CD4-positive, alpha-beta T cell treated with Interleukin-12 subunit alpha and Interleukin-12 subunit beta, for 1 hour (primary cell): ENCODE measurements at regions not wholly inside any gene's neighbourhood (a gene's known extent, or its start where the extent isn't known, plus 50 kb on each side); places are given as distances from the start of the nearest gene placed in this dataset.

Source experiments
- DNase-seq: peaks from one replicate; pipeline ENCODE4 v3.0.0-alpha.2; 2020

DNA sequence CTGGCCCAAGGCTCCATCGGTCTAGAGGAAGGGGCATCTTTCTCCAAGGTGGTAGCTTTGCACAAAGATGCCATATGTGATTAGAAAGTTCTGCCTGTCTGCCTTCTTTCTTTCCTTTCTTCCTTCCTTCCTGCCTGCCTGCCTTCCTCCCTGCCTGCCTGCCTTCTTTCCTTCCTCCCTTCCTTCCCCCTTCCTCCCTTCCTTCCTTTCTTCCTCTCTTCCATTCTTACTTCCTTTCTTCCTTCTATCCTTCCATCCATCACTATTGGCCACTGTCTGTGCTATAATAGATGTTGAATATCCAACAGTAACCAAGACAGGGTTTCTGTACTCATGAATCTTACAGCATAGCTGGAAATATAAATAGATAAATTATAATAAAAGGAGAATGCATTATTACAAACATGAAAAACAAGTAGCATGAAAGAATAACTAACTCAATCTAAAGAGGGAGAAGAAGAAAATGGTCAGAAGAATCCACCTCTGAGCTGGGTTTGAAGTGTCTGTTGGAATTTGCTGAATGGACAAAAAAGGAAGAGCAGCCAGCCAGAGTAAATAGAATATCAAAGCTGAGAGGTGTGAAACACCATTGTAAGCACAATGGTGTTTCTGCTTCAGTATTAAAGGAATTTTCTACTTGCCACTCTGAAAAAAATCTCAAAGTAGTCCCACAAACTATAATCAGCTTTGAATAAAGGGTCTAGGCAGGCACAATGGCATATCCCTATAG is 250.6 kb upstream of the NR5A2 start:
- DNase-seq, result no peak

DNA sequence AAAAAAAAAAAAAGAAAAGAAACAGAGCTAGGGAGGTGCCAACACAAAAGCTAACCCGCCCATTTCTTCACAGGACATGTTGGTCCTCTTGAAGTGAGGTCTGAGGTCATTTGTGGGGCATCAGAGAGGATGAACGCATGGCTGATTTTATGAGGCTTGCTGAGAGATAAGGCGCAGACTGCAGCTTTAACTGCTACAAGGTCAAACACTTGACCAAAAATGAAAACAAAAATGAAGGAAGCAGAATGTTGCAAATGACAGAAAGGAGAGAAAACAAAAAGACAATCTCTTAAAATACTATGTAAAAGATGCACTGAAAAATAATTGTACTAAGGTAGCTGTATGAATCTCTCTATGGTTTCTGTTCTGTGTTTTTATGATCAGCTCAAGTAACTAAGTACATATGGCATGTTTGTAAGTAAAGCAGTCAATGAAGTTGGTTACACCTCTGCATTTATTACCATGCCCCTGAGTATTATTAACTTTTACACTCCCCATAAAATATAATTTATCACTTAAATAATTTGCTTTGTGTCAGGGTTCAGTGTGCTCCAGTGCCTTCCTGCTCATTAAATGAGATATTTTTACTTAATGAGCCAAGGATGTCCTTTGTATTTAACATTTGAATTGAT is 249.1 kb upstream of the NR5A2 start:
- no peak for DNase-seq

DNA sequence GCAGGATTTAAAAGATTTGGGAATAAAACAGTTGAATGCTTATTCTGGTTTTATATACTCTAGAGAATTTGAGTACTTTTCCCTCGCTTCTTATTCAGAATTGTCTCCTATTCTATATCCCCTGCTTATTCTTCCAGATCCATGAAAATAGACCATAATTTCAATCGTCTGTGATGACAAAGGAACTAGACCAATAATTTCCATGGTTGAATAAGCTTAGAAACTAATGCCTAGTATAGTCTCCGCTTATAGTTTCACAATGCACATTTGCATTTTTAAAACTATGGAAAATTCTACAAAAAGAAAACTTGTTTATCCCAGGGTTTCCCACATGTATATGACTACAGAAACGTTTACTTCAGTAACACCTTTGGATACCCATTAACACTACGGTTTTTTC is 247.4 kb upstream of the NR5A2 start:
- no peak for DNase-seq

DNA sequence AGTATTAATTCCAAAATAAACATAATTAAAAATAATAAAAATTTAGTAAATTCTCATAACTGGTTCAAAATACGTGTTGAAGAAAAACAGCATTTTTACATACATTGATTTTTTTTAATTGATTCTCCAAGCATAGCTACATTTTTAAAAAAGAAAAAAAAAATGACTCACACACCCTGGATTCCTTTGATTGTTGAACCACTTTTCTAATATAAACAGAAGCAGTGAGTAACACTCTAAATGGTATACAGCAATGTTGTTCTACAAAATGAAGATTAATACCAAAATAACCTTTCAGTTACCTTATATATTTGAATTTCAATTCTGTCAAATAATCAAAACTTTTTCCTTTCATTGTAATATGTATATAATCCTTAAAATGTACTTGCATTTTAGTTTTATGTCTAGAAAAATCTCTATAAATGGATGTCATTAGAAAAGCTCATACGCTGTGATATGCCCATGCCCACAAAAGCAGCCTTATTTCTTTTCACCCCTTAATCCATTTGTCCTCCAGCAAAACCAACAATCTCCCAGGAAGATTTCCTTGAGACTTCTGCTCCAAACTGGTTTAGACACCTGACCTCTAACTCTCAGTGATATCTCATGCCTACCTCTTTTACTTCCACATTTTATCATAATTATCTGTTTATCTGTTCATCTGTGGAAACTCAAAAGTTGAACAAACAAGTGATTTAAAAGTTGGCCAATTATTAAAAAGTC is 246.4 kb upstream of the NR5A2 start:
- no peak for DNase-seq

- no peak for DNase-seq
These were observed 243.2 kb upstream of the NR5A2 start for GRCh38 chr1:199784138-199784895.

DNA sequence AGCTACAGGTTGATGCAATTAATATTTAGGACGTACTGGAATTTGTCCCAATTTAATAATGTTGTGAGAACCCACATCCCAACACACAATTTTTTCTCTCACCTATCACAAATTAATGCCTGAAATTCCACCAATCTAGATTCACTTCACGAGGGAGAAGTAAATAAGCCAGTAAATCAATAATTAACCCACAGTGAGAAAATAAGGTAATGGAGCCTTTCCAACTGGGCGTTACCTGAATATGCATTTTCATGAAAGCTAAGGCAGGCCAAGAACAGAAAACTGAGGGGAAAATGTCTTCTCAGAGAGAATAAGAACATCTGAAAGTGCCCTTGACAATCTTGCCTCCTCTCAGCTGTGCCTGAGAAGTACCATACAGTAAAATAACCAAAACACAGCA is 240.8 kb upstream of the NR5A2 start:
- DNase-seq, result no peak

- DNase-seq, result no peak
These were observed 238.4 kb upstream of the NR5A2 start for GRCh38 chr1:199789141-199789540.

DNA sequence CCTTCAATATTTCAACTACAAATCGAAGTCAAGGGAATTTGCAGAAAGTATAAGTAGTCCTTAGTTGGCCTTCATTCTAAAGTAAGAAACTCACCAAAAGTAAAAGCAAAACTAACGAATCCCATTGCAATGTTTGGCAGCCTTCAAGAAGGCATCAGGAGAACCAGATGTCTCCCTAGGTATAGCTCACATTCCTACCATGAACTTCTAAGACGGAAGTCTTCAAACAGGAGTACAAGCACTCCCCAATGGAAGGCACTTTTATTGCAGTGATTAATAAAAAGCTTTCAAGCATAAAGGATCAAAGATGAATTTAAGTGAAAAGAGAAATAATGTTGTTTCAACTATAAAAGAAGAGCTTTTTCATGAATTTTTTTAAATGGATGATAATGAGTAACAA is 236.0 kb upstream of the NR5A2 start:
- DNase-seq, result no peak

DNA sequence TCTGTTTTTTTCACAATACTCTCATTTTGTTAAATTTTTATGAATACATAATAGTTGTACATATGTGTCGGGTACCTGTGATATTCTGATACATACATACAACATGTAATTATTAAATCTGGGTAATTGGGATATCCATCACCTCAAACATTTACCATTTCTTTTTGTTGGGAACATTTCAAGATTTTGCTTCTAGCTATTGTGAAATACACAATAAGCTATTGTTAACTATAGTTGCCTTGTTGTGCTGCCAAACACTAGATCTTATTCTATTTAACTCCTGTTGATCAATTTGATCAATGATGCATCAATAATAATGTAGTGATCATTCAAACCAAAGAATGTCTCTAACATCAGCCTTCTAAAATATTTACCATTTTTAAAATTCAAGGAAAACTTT is 234.6 kb upstream of the NR5A2 start:
- DNase-seq, result no peak

- no peak for DNase-seq
These were observed 233.2 kb upstream of the NR5A2 start for GRCh38 chr1:199794105-199794863.

GRCh38 chr1:199799116-199799515 is 228.4 kb upstream of the NR5A2 start:
- no peak for DNase-seq

DNA sequence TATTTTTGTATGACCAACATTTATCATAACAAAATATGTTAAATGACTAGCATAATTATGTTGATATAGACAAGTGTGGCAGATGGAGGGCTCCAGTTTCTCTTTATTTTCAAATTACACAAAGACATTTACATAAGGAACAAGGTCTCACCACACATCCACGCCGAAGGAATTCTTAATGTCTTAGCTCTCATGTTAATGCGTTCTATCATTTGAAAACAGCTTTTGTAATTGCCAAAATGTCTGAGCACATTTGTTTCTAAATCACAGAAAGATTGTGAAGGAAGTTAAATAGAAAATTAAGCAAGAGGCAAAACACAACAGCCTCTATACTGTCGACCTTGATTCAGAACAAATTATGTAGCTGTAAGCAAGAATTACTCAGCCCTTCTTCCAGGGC is 223.0 kb upstream of the NR5A2 start:
- DNase-seq, result no peak

DNA sequence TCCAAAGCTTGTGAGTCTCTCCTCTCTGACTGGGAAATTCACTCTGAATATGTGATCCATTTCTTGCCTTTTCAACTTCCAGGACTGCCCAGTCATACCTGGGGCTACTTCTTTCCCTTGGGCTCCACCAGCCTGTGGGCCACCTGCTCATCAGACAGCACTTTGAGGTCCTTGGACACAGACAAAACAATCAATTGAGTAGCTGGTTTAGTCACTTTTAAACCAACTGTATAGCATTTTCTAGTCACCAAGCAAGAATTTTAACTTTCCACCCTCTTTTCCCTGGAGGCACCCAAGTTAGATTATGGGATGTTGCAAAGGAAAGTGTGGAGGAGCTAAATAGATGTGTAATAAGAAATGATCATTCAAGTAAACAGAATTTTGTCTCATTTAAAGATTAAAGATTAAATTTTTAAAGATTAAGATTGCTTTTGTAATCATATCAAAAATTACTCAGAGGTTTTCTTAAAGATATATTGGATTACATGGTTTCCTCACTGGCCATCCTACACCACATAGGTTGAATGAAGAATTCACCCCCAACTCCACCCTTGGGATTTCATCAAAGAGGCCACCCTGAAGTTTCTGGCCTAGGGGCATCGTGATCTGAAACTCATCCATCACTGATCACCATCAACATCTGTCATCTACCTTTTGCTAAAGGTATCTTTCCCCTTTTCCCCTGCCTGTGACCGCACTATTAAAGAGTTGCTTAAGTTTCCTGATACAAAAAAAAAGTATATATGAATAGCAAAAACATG is 219.2 kb upstream of the NR5A2 start:
- no peak for DNase-seq

DNA sequence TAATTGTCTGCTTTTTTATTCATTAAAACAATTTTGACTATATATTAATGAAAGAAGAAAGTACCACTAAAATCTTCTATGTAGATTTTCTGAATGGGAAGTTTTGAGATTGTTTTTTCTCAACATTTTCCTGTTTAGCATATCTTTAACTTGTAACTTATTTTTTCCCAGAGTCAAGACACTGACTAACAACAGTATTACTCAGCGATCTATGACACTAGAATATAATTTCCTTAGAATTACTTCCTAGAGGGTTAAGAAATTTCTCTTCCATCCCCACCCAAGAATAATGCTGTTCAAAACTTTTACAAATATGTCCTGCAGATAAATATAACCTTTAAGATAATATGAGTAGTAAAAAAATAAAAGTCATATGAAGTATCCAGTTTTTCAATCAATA is 218.2 kb upstream of the NR5A2 start:
- DNase-seq, result no peak

GRCh38 chr1:199811163-199811562 is 216.3 kb upstream of the NR5A2 start:
- no peak for DNase-seq

DNA sequence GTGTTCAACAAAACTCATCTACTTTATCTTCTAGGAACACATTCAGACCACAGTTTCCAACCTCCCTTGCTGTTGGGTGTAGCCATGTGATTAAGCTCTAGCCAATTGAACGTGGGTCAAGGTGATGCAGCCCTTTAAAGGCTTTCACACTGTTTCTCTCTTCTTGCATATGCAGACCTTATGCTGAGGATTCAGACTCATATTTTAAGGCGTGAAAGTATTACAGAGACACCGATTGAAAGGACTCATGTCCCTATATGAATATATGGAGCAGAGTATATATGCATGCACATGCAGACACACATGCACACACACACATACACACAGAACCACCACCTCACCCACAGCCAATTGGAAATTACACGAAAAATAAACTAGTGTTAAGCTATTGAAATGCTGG is 214.3 kb upstream of the NR5A2 start:
- DNase-seq, result no peak

DNA sequence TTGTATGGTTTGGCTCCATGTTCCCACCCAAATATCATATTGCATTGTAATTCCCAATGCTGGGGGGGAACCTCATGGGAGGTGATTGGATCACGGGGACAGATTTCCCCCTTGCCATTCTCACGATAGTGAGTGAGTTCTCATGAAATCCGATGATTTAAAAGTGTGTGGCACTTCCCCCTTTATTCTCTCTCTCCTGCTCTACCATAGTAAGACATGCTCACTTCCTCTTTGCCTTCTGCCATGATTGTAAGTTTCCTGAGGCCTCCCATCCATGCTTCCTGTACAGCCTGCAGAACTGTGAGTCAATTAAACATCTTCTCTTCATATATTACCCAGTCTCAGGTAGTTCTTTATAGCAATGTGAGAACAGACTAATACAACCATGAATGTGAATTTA is 211.6 kb upstream of the NR5A2 start:
- no peak for DNase-seq

- DNase-seq, result no peak
These were observed 210.2 kb upstream of the NR5A2 start for GRCh38 chr1:199817266-199817665.

- no peak for DNase-seq
These were observed 206.3 kb upstream of the NR5A2 start for GRCh38 chr1:199821029-199821779.

GRCh38 chr1:199832451-199832850 is 195.1 kb upstream of the NR5A2 start:
- no peak for DNase-seq

DNA sequence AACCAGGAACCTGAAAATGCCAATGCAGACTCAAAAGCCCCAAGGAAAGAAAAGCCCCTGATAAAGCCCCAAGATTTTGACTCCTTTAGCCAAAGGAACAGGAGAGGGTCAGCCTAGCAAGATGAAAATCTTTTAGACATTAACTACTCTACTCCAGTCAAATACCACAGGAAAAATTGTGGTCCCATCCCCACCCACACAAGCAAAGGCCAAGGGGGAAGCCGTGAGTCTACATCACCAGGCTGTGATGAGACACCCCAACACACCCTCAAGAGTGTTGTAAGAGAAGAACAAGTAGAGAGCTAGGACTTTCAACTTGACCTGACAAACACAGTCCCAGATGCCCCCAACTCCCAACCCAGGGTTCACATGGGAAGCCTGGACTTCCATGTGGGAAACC is 192.8 kb upstream of the NR5A2 start:
- DNase-seq, result no peak
